ENCODE measurements at regions not wholly inside any gene's neighbourhood (a gene's known extent, or its start where the extent isn't known, plus 50 kb on each side); places are given as distances from the start of the nearest gene placed in this dataset.
"Not testable (repeated sequence)": the region's sequence is repeated elsewhere in the genome, so short reads cannot be mapped to it uniquely, and the experiment has no call there.

- H3K36me3 Mint-ChIP-seq (ENCODE audit: low read depth): no peaks in the 10 kb centered on the region
- H3K27me3 Mint-ChIP-seq: peaks cover 23% of the 10 kb centered on the region
- H3K4me3 Mint-ChIP-seq: no peak overlapping the region
- no peak overlapping the region for H3K27ac Mint-ChIP-seq
- H3K4me1 Mint-ChIP-seq: no peaks in the 10 kb centered on the region
- H3K9me3 Mint-ChIP-seq: no peaks in the 10 kb centered on the region
- ATAC-seq (replicated peaks): no peak
Measured at GRCh38 chr6:4336084-4336483, 200.7 kb upstream of the ECI2 start.

DNA sequence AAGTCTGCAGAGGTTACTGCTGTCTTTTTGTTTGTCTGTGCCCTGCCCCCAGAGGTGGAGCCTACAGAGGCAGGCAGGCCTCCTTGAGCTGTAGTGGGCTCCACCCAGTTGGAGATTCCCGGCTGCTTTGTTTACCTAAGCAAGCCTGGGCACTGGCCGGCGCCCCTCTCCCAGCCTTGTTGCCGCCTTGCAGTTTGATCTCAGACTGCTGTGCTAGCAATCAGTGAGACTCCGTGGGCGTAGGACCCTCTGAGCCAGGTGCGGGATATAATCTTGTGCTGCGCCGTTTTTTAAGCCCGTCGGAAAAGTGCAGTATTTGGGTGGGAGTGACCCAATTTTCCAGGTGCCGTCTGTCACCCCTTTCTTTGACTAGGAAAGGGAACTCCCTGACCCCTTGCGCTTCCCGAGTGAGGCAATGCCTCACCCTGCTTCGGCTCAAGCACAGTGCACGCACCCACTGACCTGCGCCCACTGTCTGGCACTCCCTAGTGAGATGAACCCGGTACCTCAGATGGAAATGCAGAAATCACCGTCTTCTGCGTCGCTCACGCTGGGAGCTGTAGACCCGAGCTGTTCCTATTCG is 198.9 kb upstream of the ECI2 start:
- H3K4me3 Mint-ChIP-seq; H3K27me3 Mint-ChIP-seq; H3K36me3 Mint-ChIP-seq (ENCODE audit: low read depth); H3K27ac Mint-ChIP-seq; ATAC-seq (replicated peaks); H3K4me1 Mint-ChIP-seq; H3K9me3 Mint-ChIP-seq: not testable (repeated sequence)

- H3K9me3 Mint-ChIP-seq: peaks cover 3% of the 10 kb centered on the region
- no peaks in the 10 kb centered on the region for H3K36me3 Mint-ChIP-seq (ENCODE audit: low read depth)
- no peak for ATAC-seq (replicated peaks)
- no peak overlapping the region for H3K27ac Mint-ChIP-seq
- H3K4me3 Mint-ChIP-seq: no peak overlapping the region
- peaks cover 25% of the 10 kb centered on the region for H3K27me3 Mint-ChIP-seq
- no peaks in the 10 kb centered on the region for H3K4me1 Mint-ChIP-seq
Measured at GRCh38 chr6:4327841-4328240, 192.5 kb upstream of the ECI2 start.

DNA sequence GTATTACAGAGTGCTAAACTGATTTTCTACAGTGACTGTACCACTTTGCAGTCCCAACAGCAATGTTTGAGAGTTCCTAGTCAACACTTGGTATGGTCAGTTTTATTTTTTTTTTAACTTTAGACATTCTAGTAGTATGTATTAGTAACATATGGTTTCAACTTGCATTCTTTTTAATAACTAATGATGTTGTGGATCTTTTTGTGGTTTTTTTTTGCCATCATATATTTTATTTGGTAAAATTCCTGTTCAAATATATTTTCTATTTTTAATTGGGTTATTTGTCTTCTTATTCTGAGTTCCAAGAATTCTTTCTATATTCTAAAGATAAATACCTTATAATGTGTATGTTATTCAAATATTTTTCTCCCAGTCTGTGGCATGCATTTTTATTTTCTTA is 189.4 kb upstream of the ECI2 start:
- no peak for ATAC-seq (replicated peaks)
- Mint-ChIP-seq H3K4me3 (no peak overlapping the region), H3K9me3 (peaks cover 3% of the 10 kb centered on the region), H3K36me3 (ENCODE audit: low read depth) (no peaks in the 10 kb centered on the region), H3K4me1 (no peaks in the 10 kb centered on the region), H3K27ac (no peak overlapping the region), H3K27me3 (peaks cover 32% of the 10 kb centered on the region)

- no peaks in the 10 kb centered on the region for H3K36me3 Mint-ChIP-seq (ENCODE audit: low read depth)
- no peak overlapping the region for H3K27ac Mint-ChIP-seq
- peaks cover 3% of the 10 kb centered on the region for H3K9me3 Mint-ChIP-seq
- no peak for ATAC-seq (replicated peaks)
- H3K27me3 Mint-ChIP-seq: peaks cover 33% of the 10 kb centered on the region
- H3K4me1 Mint-ChIP-seq: no peaks in the 10 kb centered on the region
- H3K4me3 Mint-ChIP-seq: no peak overlapping the region
Measured at GRCh38 chr6:4323322-4323721, 187.9 kb upstream of the ECI2 start.

- no peaks in the 10 kb centered on the region for H3K36me3 Mint-ChIP-seq (ENCODE audit: low read depth)
- peaks cover 37% of the 10 kb centered on the region for H3K27me3 Mint-ChIP-seq
- H3K9me3 Mint-ChIP-seq: peaks cover 3% of the 10 kb centered on the region
- H3K4me3 Mint-ChIP-seq: no peak overlapping the region
- no peaks in the 10 kb centered on the region for H3K4me1 Mint-ChIP-seq
- ATAC-seq (replicated peaks): no peak
- H3K27ac Mint-ChIP-seq: no peak overlapping the region
Measured at GRCh38 chr6:4322846-4323309, 187.5 kb upstream of the ECI2 start.

GRCh38 chr6:4322134-4322845 is 186.9 kb upstream of the ECI2 start:
- ATAC-seq (replicated peaks): no peak
- H3K36me3 Mint-ChIP-seq (ENCODE audit: low read depth): no peaks in the 10 kb centered on the region
- H3K4me1 Mint-ChIP-seq: no peaks in the 10 kb centered on the region
- peaks cover 3% of the 10 kb centered on the region for H3K9me3 Mint-ChIP-seq
- no peak overlapping the region for H3K4me3 Mint-ChIP-seq
- no peak overlapping the region for H3K27ac Mint-ChIP-seq
- peaks cover 33% of the 10 kb centered on the region for H3K27me3 Mint-ChIP-seq

GRCh38 chr6:4320860-4321259 is 185.5 kb upstream of the ECI2 start:
- Mint-ChIP-seq H3K27ac (no peak overlapping the region), H3K9me3 (peaks cover 3% of the 10 kb centered on the region), H3K36me3 (ENCODE audit: low read depth) (no peaks in the 10 kb centered on the region), H3K4me1 (no peaks in the 10 kb centered on the region), H3K4me3 (no peak overlapping the region), H3K27me3 (peaks cover 26% of the 10 kb centered on the region)
- ATAC-seq (replicated peaks): no peak

DNA sequence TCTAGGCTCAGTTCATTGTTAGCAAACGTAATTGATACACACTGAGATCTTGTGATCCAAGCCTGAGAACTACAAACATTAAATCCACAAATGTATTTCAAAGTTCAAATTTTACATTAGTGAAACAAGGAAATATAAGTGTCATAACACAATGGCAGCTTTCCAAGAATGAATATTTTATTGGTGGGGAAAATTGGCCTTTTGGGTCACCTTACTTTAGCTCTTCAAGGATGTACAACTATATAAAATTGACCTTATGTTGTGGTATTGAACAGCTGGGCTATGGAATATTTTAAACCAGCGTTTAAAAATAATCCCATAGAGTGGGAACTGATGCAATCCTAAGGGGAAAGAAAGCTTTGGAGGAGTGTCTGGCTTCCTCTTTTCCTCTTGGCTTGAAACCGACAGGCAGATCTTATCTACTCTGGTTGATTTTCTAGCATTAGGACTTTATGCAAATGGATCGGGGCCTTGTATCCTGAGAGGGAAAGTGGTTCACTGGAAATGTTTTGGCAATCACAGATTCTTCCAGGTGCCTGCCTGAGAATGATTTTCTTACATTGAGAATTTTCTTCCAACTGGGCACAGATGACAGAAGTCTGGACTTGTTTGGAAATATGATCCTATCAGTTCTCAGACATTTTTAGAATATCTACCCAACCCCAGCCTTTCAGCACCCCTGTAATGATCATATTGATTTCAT is 184.8 kb upstream of the ECI2 start:
- Mint-ChIP-seq H3K4me3 (no peak overlapping the region), H3K27me3 (peaks cover 26% of the 10 kb centered on the region), H3K4me1 (no peaks in the 10 kb centered on the region), H3K27ac (no peak overlapping the region), H3K9me3 (peaks cover 3% of the 10 kb centered on the region), H3K36me3 (ENCODE audit: low read depth) (no peaks in the 10 kb centered on the region)
- no peak for ATAC-seq (replicated peaks)

DNA sequence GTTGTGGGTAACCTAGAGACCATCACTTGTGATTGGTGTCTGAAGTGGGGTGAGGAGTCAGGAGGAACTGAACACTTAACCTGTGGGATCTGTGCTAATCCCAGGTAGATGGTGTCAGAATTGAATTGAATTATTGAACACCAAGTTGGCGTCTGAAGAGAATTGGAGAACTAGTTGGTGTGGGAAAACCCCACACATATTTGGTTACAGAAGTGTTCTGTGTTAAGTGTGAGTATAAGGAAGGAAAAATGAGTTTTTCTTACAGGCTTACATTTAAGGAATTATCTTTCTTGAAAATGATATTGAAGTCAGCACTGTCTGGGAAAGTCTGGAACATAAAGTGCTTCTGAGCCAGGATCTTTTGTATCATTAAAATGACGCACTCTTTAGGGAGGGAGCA is 182.9 kb upstream of the ECI2 start:
- H3K4me1 Mint-ChIP-seq: no peaks in the 10 kb centered on the region
- H3K9me3 Mint-ChIP-seq: peaks cover 7% of the 10 kb centered on the region
- ATAC-seq (replicated peaks): no peak
- H3K27me3 Mint-ChIP-seq: peaks cover 18% of the 10 kb centered on the region
- no peak overlapping the region for H3K27ac Mint-ChIP-seq
- no peak overlapping the region for H3K4me3 Mint-ChIP-seq
- no peaks in the 10 kb centered on the region for H3K36me3 Mint-ChIP-seq (ENCODE audit: low read depth)

- H3K36me3 Mint-ChIP-seq (ENCODE audit: low read depth): no peaks in the 10 kb centered on the region
- H3K4me1 Mint-ChIP-seq: no peaks in the 10 kb centered on the region
- ATAC-seq (replicated peaks): no peak
- no peak overlapping the region for H3K4me3 Mint-ChIP-seq
- H3K27me3 Mint-ChIP-seq: peaks cover 6% of the 10 kb centered on the region
- H3K27ac Mint-ChIP-seq: no peak overlapping the region
- peaks cover 12% of the 10 kb centered on the region for H3K9me3 Mint-ChIP-seq
Measured at GRCh38 chr6:4316867-4317400, 181.6 kb upstream of the ECI2 start.

DNA sequence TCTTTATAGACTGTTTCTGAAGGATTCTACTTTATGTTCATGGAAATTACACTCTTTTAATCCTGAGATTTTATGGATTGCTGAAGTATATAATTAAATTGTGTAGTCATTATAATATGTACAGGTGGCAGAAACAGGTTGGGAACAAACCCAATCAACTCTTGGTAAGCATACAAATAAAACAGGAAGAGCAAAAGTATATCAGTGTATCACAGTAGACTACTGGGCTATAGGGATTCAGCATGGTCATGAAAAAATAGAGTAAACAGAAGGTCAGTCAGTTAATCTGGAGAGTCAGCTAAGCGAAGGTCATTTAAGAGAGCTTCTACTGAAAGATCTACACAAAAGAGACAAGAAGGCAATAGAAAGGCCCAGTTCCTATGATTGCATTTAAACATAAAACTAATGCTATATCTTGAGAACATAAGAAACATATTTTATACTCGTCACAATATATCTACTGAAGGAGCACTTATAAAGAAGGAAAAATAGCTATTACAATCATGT is 178.9 kb upstream of the ECI2 start:
- Mint-ChIP-seq H3K27me3 (peaks cover 6% of the 10 kb centered on the region), H3K9me3 (peaks cover 25% of the 10 kb centered on the region), H3K4me1 (no peaks in the 10 kb centered on the region), H3K4me3 (no peak overlapping the region), H3K27ac (no peak overlapping the region), H3K36me3 (ENCODE audit: low read depth) (no peaks in the 10 kb centered on the region)
- ATAC-seq (replicated peaks): no peak

DNA sequence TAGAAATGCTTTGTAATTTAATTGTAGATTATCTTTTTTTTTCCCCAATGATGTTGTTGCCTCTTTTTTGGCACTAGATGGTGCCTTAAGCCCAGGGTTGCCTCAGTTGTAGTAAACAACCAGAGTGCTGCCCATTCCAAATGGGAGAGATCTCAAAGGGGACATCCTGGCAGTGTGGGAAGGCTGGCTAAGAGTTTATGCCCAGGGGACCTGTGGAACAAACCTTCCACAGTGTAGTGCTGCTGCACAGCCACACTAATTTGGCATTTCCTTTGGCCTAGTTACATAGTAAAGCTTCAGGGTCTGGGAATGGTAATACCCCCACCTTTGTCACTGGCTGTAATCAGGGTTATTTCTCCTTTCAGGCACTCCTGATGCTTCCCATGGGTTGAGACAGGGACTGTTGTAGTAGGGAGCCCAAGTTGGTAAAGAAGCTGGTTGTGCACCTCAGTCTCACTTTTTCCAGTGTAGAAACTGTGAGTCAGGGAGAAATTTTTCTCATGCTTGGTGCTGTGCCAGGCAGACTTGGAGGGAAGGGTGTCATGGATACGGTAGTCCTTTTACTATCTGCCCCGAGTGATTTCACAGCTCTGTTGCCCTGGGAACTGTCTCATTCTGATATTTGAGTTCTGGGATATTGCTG is 177.8 kb upstream of the ECI2 start:
- H3K27me3 Mint-ChIP-seq: peaks cover 4% of the 10 kb centered on the region
- H3K27ac Mint-ChIP-seq: no peak overlapping the region
- peaks cover 25% of the 10 kb centered on the region for H3K9me3 Mint-ChIP-seq
- H3K36me3 Mint-ChIP-seq (ENCODE audit: low read depth): no peaks in the 10 kb centered on the region
- H3K4me3 Mint-ChIP-seq: no peak overlapping the region
- H3K4me1 Mint-ChIP-seq: no peaks in the 10 kb centered on the region
- ATAC-seq (replicated peaks): no peak

GRCh38 chr6:4311976-4312860 is 176.8 kb upstream of the ECI2 start:
- no peaks in the 10 kb centered on the region for H3K36me3 Mint-ChIP-seq (ENCODE audit: low read depth)
- no peak overlapping the region for H3K4me3 Mint-ChIP-seq
- no peak for ATAC-seq (replicated peaks)
- no peaks in the 10 kb centered on the region for H3K27me3 Mint-ChIP-seq
- H3K27ac Mint-ChIP-seq: no peak overlapping the region
- H3K4me1 Mint-ChIP-seq: no peaks in the 10 kb centered on the region
- peaks cover 25% of the 10 kb centered on the region for H3K9me3 Mint-ChIP-seq

Measured in activated T-helper 17 cell treated with anti-CD3 and anti-CD28 coated beads, Interleukin-2, amount 50 U/mL, for 72 hours (primary cell).